ENCODE measurements at regions not wholly inside any gene's neighbourhood (a gene's known extent, or its start where the extent isn't known, plus 50 kb on each side); places are given as distances from the start of the nearest gene placed in this dataset.
A peak's percentile ranks its signal among the peaks of the same experiment; 100 is the strongest.

- Histone ChIP-seq H2BK5ac (ENCODE audit: insufficient read length, low read length) (no peak overlapping the region), H3T11ph (ENCODE audit: low read length) (no peak overlapping the region), H3K4me2 (ENCODE audit: insufficient read depth, insufficient read length, low read length) (no peak overlapping the region), H2BK12ac (ENCODE audit: insufficient read length, low read depth, low read length) (no peak overlapping the region), H2BK120ac (ENCODE audit: low read depth, low read length, poor library complexity, severe bottlenecking) (no peak overlapping the region), H4K5ac (ENCODE audit: insufficient read length, low read depth, low read length) (no peak overlapping the region), H4K8ac (replicated peaks; ENCODE audit: insufficient read length, low read depth, low read length) (no peak overlapping the region), H2BK15ac (ENCODE audit: low read depth, low read length) (no peak overlapping the region), H4K20me1 (ENCODE audit: control insufficient read depth, insufficient read depth, insufficient read length) (no peaks in the 10 kb centered on the region), H4K91ac (ENCODE audit: insufficient read length, low read depth, low read length) (no peak overlapping the region), H3K79me2 (ENCODE audit: insufficient read depth, low read length) (no peaks in the 10 kb centered on the region), H3K27me3 (ENCODE audit: insufficient read depth, low read length) (no peaks in the 10 kb centered on the region), H2BK20ac (ENCODE audit: low read depth, low read length, poor library complexity, severe bottlenecking) (no peak overlapping the region), H3K23me2 (ENCODE audit: insufficient read length, low read depth, low read length, poor library complexity, severe bottlenecking) (no peaks in the 10 kb centered on the region), H3K18ac (ENCODE audit: insufficient read length, low read depth, low read length) (no peak overlapping the region), H2AFZ (ENCODE audit: low read length) (no peak overlapping the region), H3K4me1 (ENCODE audit: insufficient read depth, low read length) (no peaks in the 10 kb centered on the region), H3K4ac (ENCODE audit: low read depth, low read length) (no peak overlapping the region), H2AK5ac (ENCODE audit: insufficient read length, low read length) (no peak overlapping the region), H3K9ac (ENCODE audit: extremely low read depth, insufficient read length, low read length) (no peak overlapping the region), H3K14ac (ENCODE audit: insufficient read depth, low read length) (no peak overlapping the region), H3K79me1 (ENCODE audit: insufficient read depth, low read depth, low read length, poor library complexity, severe bottlenecking) (no peaks in the 10 kb centered on the region), H3K56ac (ENCODE audit: insufficient read length, low read depth, low read length) (no peak overlapping the region), H3K27ac (ENCODE audit: insufficient read length, low read depth, low read length) (no peak overlapping the region), H3K23ac (ENCODE audit: insufficient read length, low read depth, low read length) (no peak overlapping the region), H3K9me3 (ENCODE audit: control insufficient read depth, low read depth, low read length) (peaks cover 14% of the 10 kb centered on the region)
- H3K27ac Mint-ChIP-seq = peak overlapping the region in 1 of 3 experiments; percentile 12; a peak in 1 of 7 replicates
- no CpG with 5 or more reads among the region's 3 CpGs for WGBS (ENCODE audit: extremely low coverage, insufficient read length, low lambda C conversion rate)
- peaks cover 12% of the 10 kb centered on the region in 2 experiments for H3K4me1 Mint-ChIP-seq
- no peak for DNase-seq
- H3K4me3 Mint-ChIP-seq = no peak overlapping the region
- peaks cover 10 to 35% (median 11%) of the 10 kb centered on the region in 3 experiments for H3K36me3 Mint-ChIP-seq (ENCODE audit: insufficient read depth in 1 of 3, low read depth in 3 of 3)
- H3K9me3 Mint-ChIP-seq = peaks cover 26 to 29% of the 10 kb centered on the region in 2 experiments
- H3K27me3 Mint-ChIP-seq (ENCODE audit: low read depth) = no peaks in the 10 kb centered on the region
- TF ChIP-seq CTCF (conservative IDR thresholded peaks at IDR 0.05) = no peak
Measured at GRCh38 chr5:56620903-56621677, 194.3 kb upstream of the MAP3K1 start.

Data from H9 (cell line).